ENCODE measurements at regions not wholly inside any gene's neighbourhood (a gene's known extent, or its start where the extent isn't known, plus 50 kb on each side); places are given as distances from the start of the nearest gene placed in this dataset.

- Mint-ChIP-seq H3K9me3 (ENCODE audit: unreplicated experiment) (peaks cover 2% of the 10 kb centered on the region), H3K4me1 (ENCODE audit: low read depth, unreplicated experiment) (peaks cover 32% of the 10 kb centered on the region), H3K4me3 (ENCODE audit: unreplicated experiment) (no peak overlapping the region), H3K27ac (ENCODE audit: unreplicated experiment) (no peak overlapping the region), H3K36me3 (ENCODE audit: low read depth, unreplicated experiment) (no peaks in the 10 kb centered on the region), H3K27me3 (ENCODE audit: low read depth, unreplicated experiment) (no peaks in the 10 kb centered on the region)
- DNase-seq (ENCODE audit: low read depth), result no peak
- Histone ChIP-seq H3K4me2 (ENCODE audit: low read length) (no peak overlapping the region), H3K9me3 (ENCODE audit: insufficient read depth, low read depth, low read length) (no peaks in the 10 kb centered on the region), H4K20me1 (ENCODE audit: insufficient read depth, low read length) (no peaks in the 10 kb centered on the region), H3K36me3 (ENCODE audit: insufficient read depth, low read length) (no peaks in the 10 kb centered on the region), H3K4me1 (ENCODE audit: insufficient read depth, low read length) (peaks cover 11% of the 10 kb centered on the region), H3K4me3 (ENCODE audit: insufficient read depth, low read depth, low read length) (no peak overlapping the region), H3K27ac (ENCODE audit: low read depth, low read length) (no peak overlapping the region), H2AFZ (ENCODE audit: low read depth, low read length) (no peak overlapping the region), H3K27me3 (ENCODE audit: insufficient read depth, low read length) (no peaks in the 10 kb centered on the region), H3K9ac (ENCODE audit: low read length) (no peak overlapping the region), H3K79me2 (ENCODE audit: insufficient read depth, low read length) (no peaks in the 10 kb centered on the region)
- TF ChIP-seq CTCF (IDR thresholded peaks at IDR 0.05; ENCODE audit: insufficient read depth, low read depth, low read length) (no peak), EZH2 (IDR thresholded peaks at IDR 0.05; ENCODE audit: insufficient read depth, low read length) (no peak)
- peak; percentile 20 for FAIRE-seq
Measured at GRCh38 chr7:46150202-46150601, 229.1 kb upstream of the IGFBP3 start.

GRCh38 chr7:46147871-46148270 is 226.8 kb upstream of the IGFBP3 start:
- H3K4me3 ChIP-seq (ENCODE audit: insufficient read depth, low read depth, low read length), result no peak overlapping the region
- no peak for TF ChIP-seq EZH2 (IDR thresholded peaks at IDR 0.05; ENCODE audit: insufficient read depth, low read length)
- no peak for TF ChIP-seq CTCF (IDR thresholded peaks at IDR 0.05; ENCODE audit: insufficient read depth, low read depth, low read length)
- H3K36me3 ChIP-seq (ENCODE audit: insufficient read depth, low read length), result no peaks in the 10 kb centered on the region
- peak; percentile 52 for DNase-seq (ENCODE audit: low read depth)
- H3K9ac ChIP-seq (ENCODE audit: low read length), result no peak overlapping the region
- no peaks in the 10 kb centered on the region for H3K9me3 ChIP-seq (ENCODE audit: insufficient read depth, low read depth, low read length)
- FAIRE-seq, result no peak
- no peak overlapping the region for H3K27ac ChIP-seq (ENCODE audit: low read depth, low read length)
- H3K9me3 Mint-ChIP-seq (ENCODE audit: unreplicated experiment), result peaks cover 7% of the 10 kb centered on the region
- no peak overlapping the region for H2AFZ ChIP-seq (ENCODE audit: low read depth, low read length)
- no peak overlapping the region for H3K27ac Mint-ChIP-seq (ENCODE audit: unreplicated experiment)
- no peaks in the 10 kb centered on the region for H4K20me1 ChIP-seq (ENCODE audit: insufficient read depth, low read length)
- no peaks in the 10 kb centered on the region for H3K79me2 ChIP-seq (ENCODE audit: insufficient read depth, low read length)
- H3K4me2 ChIP-seq (ENCODE audit: low read length), result no peak overlapping the region
- no peaks in the 10 kb centered on the region for H3K27me3 Mint-ChIP-seq (ENCODE audit: low read depth, unreplicated experiment)
- no peak overlapping the region for H3K4me3 Mint-ChIP-seq (ENCODE audit: unreplicated experiment)
- H3K4me1 ChIP-seq (ENCODE audit: insufficient read depth, low read length), result peaks cover 20% of the 10 kb centered on the region
- no peaks in the 10 kb centered on the region for H3K27me3 ChIP-seq (ENCODE audit: insufficient read depth, low read length)
- H3K4me1 Mint-ChIP-seq (ENCODE audit: low read depth, unreplicated experiment), result peaks cover 47% of the 10 kb centered on the region
- H3K36me3 Mint-ChIP-seq (ENCODE audit: low read depth, unreplicated experiment), result no peaks in the 10 kb centered on the region

- H3K9ac ChIP-seq (ENCODE audit: low read length), result peak overlapping the region; percentile 46
- no peak overlapping the region for H3K4me2 ChIP-seq (ENCODE audit: low read length)
- H3K27ac ChIP-seq (ENCODE audit: low read depth, low read length), result peak overlapping the region; percentile 74
- no peaks in the 10 kb centered on the region for H3K36me3 ChIP-seq (ENCODE audit: insufficient read depth, low read length)
- no peaks in the 10 kb centered on the region for H4K20me1 ChIP-seq (ENCODE audit: insufficient read depth, low read length)
- no peak overlapping the region for H3K4me3 ChIP-seq (ENCODE audit: insufficient read depth, low read depth, low read length)
- TF ChIP-seq CTCF (IDR thresholded peaks at IDR 0.05; ENCODE audit: insufficient read depth, low read depth, low read length) (no peak), EZH2 (IDR thresholded peaks at IDR 0.05; ENCODE audit: insufficient read depth, low read length) (no peak)
- H3K27me3 Mint-ChIP-seq (ENCODE audit: low read depth, unreplicated experiment), result no peaks in the 10 kb centered on the region
- FAIRE-seq (peak; percentile 93), DNase-seq (ENCODE audit: low read depth) (peak; percentile 75)
- H3K4me3 Mint-ChIP-seq (ENCODE audit: unreplicated experiment), result no peak overlapping the region
- H3K27ac Mint-ChIP-seq (ENCODE audit: unreplicated experiment), result peak overlapping the region; percentile 99
- peaks cover 46% of the 10 kb centered on the region for H3K4me1 Mint-ChIP-seq (ENCODE audit: low read depth, unreplicated experiment)
- peaks cover 1% of the 10 kb centered on the region for H3K36me3 Mint-ChIP-seq (ENCODE audit: low read depth, unreplicated experiment)
- H3K9me3 Mint-ChIP-seq (ENCODE audit: unreplicated experiment), result peaks cover 11% of the 10 kb centered on the region
- no peaks in the 10 kb centered on the region for H3K79me2 ChIP-seq (ENCODE audit: insufficient read depth, low read length)
- H3K4me1 ChIP-seq (ENCODE audit: insufficient read depth, low read length), result peaks cover 20% of the 10 kb centered on the region
- H2AFZ ChIP-seq (ENCODE audit: low read depth, low read length), result no peak overlapping the region
- H3K27me3 ChIP-seq (ENCODE audit: insufficient read depth, low read length), result no peaks in the 10 kb centered on the region
- no peaks in the 10 kb centered on the region for H3K9me3 ChIP-seq (ENCODE audit: insufficient read depth, low read depth, low read length)
Measured at GRCh38 chr7:46146454-46147255, 225.6 kb upstream of the IGFBP3 start.
